GM18873 (cell line): ENCODE measurements at regions not wholly inside any gene's neighbourhood (a gene's known extent, or its start where the extent isn't known, plus 50 kb on each side); places are given as distances from the start of the nearest gene placed in this dataset.
"Not testable (repeated sequence)": the region's sequence is repeated elsewhere in the genome, so short reads cannot be mapped to it uniquely, and the experiment has no call there.

Experiments used
- ATAC-seq: cut with Tn5 transposase; IDR thresholded peaks from one replicate; pipeline ENCODE4 v1.9.1; 2021; ENCODE audit warnings: mild to moderate bottlenecking, moderate library complexity, moderate number of reproducible peaks; ENCODE audit not compliant: unreplicated experiment, low FRiP score

- ATAC-seq, result no peak
Measured at GRCh38 chr2:167701651-167702050, 545.7 kb downstream of the STK39 start.

GRCh38 chr2:167697948-167698347 lies 549.4 kb downstream of the STK39 start:
- ATAC-seq, result no peak

- ATAC-seq, result no peak
Measured at GRCh38 chr2:167697194-167697593, 550.2 kb downstream of the STK39 start.

GRCh38 chr2:167692936-167693335 lies 554.5 kb downstream of the STK39 start:
- ATAC-seq, result no peak

- ATAC-seq, result no peak
Measured at GRCh38 chr2:167692191-167692590, 555.2 kb downstream of the STK39 start.

GRCh38 chr2:167689444-167689843 lies 558.0 kb downstream of the STK39 start:
- ATAC-seq, result no peak

- ATAC-seq, result no peak
Measured at GRCh38 chr2:167686691-167687090, 560.7 kb downstream of the STK39 start.

GRCh38 chr2:167681234-167682015 lies 566.0 kb downstream of the STK39 start:
- ATAC-seq, result no peak

GRCh38 chr2:167678158-167678557 lies 569.2 kb downstream of the STK39 start:
- ATAC-seq, result no peak

GRCh38 chr2:167675906-167676305 lies 571.5 kb downstream of the STK39 start:
- ATAC-seq, result no peak

- no peak for ATAC-seq
Measured at GRCh38 chr2:167670588-167670987, 576.8 kb downstream of the STK39 start.

- no peak for ATAC-seq
Measured at GRCh38 chr2:167653131-167653530, 594.3 kb downstream of the STK39 start.

- no peak for ATAC-seq
Measured at GRCh38 chr2:167652401-167652800, 595.0 kb downstream of the STK39 start.

GRCh38 chr2:167651406-167652151 lies 595.8 kb downstream of the STK39 start:
- no peak for ATAC-seq

GRCh38 chr2:167646557-167646956 lies 600.8 kb downstream of the STK39 start:
- ATAC-seq, result no peak

GRCh38 chr2:167640096-167640495 lies 607.3 kb downstream of the STK39 start:
- ATAC-seq, result no peak

GRCh38 chr2:167637741-167638140 lies 609.7 kb downstream of the STK39 start:
- ATAC-seq, result no peak

- not testable (repeated sequence) for ATAC-seq
Measured at GRCh38 chr2:167632271-167632670, 615.1 kb downstream of the STK39 start.

- ATAC-seq, result no peak
Measured at GRCh38 chr2:167626961-167627360, 620.4 kb downstream of the STK39 start.

- ATAC-seq, result no peak
Measured at GRCh38 chr2:167626301-167626700, 621.1 kb downstream of the STK39 start.

- no peak for ATAC-seq
Measured at GRCh38 chr2:167616997-167617396, 630.4 kb downstream of the STK39 start.

GRCh38 chr2:167613471-167613870 lies 633.9 kb downstream of the STK39 start:
- no peak for ATAC-seq
